Adrenal gland (tissue), 9 donors: ENCODE measurements at regions not wholly inside any gene's neighbourhood (a gene's known extent, or its start where the extent isn't known, plus 50 kb on each side); places are given as distances from the start of the nearest gene placed in this dataset.
A peak's percentile ranks its signal among the peaks of the same experiment; 100 is the strongest.

Source experiments
- DNase-seq, 7 donors: peaks; one replicate each; pipeline ENCODE4 v3.0.0-alpha.2; 2019 to 2020
- H3K27ac ChIP-seq, 5 donors: fragments of 200-600 bp; sonication (generic) in 4 of 5; 1 replicate in 3 of 5; 2 replicates in 2 of 5; pipeline versions ENCODE4 v1.5.1 to v1.8.0; 2016 to 2020; ENCODE audit warnings: mild to moderate bottlenecking in 1 of 5
- H3K27me3 ChIP-seq: fragments of 200-600 bp; 2 replicates; pipeline ENCODE4 v1.8.0; 2021
- H3K36me3 ChIP-seq, 2 donors: fragments of 200-600 bp; replicated peaks in 1 of 2; 1 replicate in 1 of 2; 2 replicates in 1 of 2; pipeline versions ENCODE4 v1.5.1 to v1.8.0; 2018 to 2022
- H3K4me1 ChIP-seq, 2 donors: fragments of 200-600 bp; replicated peaks in 1 of 2; 1 replicate in 1 of 2; 2 replicates in 1 of 2; pipeline versions ENCODE4 v1.5.1 to v1.8.0; 2018 to 2021
- H3K4me3 ChIP-seq, 4 donors: fragments of 200-600 bp; sonication (generic) in 3 of 4; one replicate each; pipeline ENCODE4 v1.5.1; 2016 to 2018
- H3K9me3 ChIP-seq, 3 donors: fragments of 200-600 bp; sonication (generic) in 1 of 3; replicated peaks in 1 of 3; 1 replicate in 2 of 3; 2 replicates in 1 of 3; pipeline versions ENCODE4 v1.5.1 to v1.8.0; 2016 to 2021
- POLR2A ChIP-seq, 2 donors: fragments of 450-650 bp; IDR thresholded peaks; one replicate each; pipeline ENCODE4 v1.6.1; 2017; ENCODE audit warnings: antibody characterized with exemption in 2 of 2, mild to moderate bottlenecking in 2 of 2, moderate library complexity in 1 of 2
- WGBS, 4 donors: extraction: QIAGEN DNeasy Blood & Tissue Kit in 2 of 4; methylation state at CpG; one replicate each; pipeline versions ENCODE4 v1.1.5 to v1.1.7; 2013 to 2017; 5-methylcytosine and 5-hydroxymethylcytosine counted together
- intact Hi-C, 2 donors: fragments of 100-400 bp; cut with DNase I; formaldehyde crosslinking; loops; one replicate each; pipeline versions ENCODE4 v1.14.1 to v1.15.0; 2022 to 2023
- TF ChIP-seq, protein P1 (sequence below), 6 experiments: fragments of 450-650 bp in 4 of 6; fragments of 200-600 bp in 2 of 6; sonication (generic) in 1 of 6; IDR thresholded peaks; 1 replicate in 5 of 6; 2 replicates in 1 of 6; pipeline versions ENCODE4 v1.5.1 to v1.8.0; 2016 to 2021; ENCODE audit warnings: antibody characterized with exemption in 6 of 6, mild to moderate bottlenecking in 2 of 6, moderate library complexity in 1 of 6
- donor health status: healthy with polysubstance abuse.
- donor health status: Bipolar disorder and iron deficiency.
- donor health status: DM: yes; HTN: yes; CAD: no.
- donor health status: DM: no; HTN: no; CAD: no.
- donor health status: DM: no; HTN: no; CAD: no.

DNA sequence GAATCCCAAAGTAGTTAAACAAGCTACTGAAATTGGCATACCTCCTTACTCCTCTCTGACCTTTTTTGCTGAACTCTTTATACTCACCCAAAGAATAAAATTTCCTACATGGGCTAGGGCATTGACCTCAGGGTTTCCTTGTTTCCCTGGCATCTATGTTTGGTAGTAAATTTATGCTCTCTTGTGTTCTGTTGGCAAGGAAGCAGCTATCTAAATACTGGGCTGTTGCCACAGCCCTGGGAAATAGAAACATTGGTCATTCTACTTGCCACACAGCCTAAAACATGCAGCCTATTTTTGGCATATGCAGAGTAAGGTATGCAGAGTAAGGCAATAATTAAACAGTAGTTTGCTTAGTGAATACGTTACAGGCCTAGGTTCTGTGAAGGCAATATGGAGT lies 351.4 kb downstream of the HLX start:
- no peak overlapping the region for H3K4me3 ChIP-seq
- peak in 1 of 7 donors; percentile 28 for DNase-seq
- H3K4me1 ChIP-seq: peaks cover 0 to 8% of the 10 kb centered on the region in 2 donors
- H3K27me3 ChIP-seq: no peaks in the 10 kb centered on the region
- H3K36me3 ChIP-seq: no peaks in the 10 kb centered on the region
- 50 to 68% (median 64%) methylated on average over 1 of the region's 1 CpG for WGBS, 4 donors
- TF ChIP-seq, protein P1, sequence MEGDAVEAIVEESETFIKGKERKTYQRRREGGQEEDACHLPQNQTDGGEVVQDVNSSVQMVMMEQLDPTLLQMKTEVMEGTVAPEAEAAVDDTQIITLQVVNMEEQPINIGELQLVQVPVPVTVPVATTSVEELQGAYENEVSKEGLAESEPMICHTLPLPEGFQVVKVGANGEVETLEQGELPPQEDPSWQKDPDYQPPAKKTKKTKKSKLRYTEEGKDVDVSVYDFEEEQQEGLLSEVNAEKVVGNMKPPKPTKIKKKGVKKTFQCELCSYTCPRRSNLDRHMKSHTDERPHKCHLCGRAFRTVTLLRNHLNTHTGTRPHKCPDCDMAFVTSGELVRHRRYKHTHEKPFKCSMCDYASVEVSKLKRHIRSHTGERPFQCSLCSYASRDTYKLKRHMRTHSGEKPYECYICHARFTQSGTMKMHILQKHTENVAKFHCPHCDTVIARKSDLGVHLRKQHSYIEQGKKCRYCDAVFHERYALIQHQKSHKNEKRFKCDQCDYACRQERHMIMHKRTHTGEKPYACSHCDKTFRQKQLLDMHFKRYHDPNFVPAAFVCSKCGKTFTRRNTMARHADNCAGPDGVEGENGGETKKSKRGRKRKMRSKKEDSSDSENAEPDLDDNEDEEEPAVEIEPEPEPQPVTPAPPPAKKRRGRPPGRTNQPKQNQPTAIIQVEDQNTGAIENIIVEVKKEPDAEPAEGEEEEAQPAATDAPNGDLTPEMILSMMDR (IDR thresholded peaks at IDR 0.05): no peak
- no peak for TF ChIP-seq POLR2A (IDR thresholded peaks at IDR 0.05)
- no peaks in the 10 kb centered on the region for H3K9me3 ChIP-seq
- intact Hi-C loops: no loop called here
- no peak overlapping the region for H3K27ac ChIP-seq

DNA sequence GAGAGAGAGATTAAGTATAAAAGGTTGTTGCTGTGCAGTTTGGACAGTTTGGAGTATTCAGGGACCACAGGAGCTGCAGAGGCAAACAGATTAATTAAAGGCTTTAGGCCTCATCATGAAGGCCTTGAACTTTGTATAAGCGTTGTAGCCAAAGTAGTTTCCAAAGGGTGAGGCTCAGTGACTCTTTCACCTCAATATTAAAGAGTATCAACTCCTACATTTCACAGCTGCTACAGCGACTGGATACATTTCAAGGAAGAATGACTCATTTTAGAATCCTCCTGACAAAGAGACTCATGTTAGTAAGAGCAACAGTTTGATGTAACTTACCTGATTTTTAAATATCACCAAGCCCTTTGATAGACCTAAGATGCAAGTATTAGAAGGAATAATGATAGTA lies 355.5 kb downstream of the HLX start:
- no peak overlapping the region for H3K4me3 ChIP-seq
- H3K36me3 ChIP-seq: no peaks in the 10 kb centered on the region
- WGBS, 4 donors: 23 to 44% (median 37%) methylated on average over 2 of the region's 2 CpGs
- DNase-seq: no peak
- intact Hi-C loops: no loop called here
- peaks cover 0 to 8% of the 10 kb centered on the region in 2 donors for H3K4me1 ChIP-seq
- no peaks in the 10 kb centered on the region for H3K27me3 ChIP-seq
- H3K27ac ChIP-seq: no peak overlapping the region
- TF ChIP-seq POLR2A (IDR thresholded peaks at IDR 0.05): no peak
- TF ChIP-seq, protein P1 (IDR thresholded peaks at IDR 0.05): no peak
- H3K9me3 ChIP-seq: peaks cover 0 to 5% (median 0%) of the 10 kb centered on the region in 3 donors

DNA sequence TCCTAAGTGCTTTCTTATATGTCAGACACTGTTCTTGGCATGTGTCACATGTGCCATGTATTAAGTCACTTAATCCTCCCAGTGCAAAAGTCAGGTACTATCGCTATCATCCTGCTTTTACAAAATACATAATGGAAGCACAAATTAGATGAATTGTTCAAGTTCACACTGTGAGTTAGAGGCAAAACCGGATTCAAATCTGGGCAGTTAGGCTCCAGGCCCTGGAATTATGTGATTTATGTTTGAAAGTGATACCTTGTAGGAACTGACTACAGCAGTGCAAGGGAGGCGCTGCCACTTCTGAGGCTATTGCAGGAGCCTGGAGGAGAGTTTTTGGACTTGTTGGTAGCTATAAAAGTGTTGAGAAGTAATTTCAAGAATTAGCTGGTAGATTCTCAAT lies 358.3 kb downstream of the HLX start:
- H3K27ac ChIP-seq: no peak overlapping the region
- H3K9me3 ChIP-seq: peaks cover 0 to 5% (median 0%) of the 10 kb centered on the region in 3 donors
- DNase-seq: no peak
- no peak overlapping the region for H3K4me3 ChIP-seq
- H3K4me1 ChIP-seq: no peaks in the 10 kb centered on the region
- 77 to 89% (median 82%) methylated on average over 3 of the region's 3 CpGs for WGBS, 4 donors
- TF ChIP-seq, protein P1 (IDR thresholded peaks at IDR 0.05): no peak
- no peak for TF ChIP-seq POLR2A (IDR thresholded peaks at IDR 0.05)
- no peaks in the 10 kb centered on the region for H3K27me3 ChIP-seq
- intact Hi-C loops: no loop called here
- no peaks in the 10 kb centered on the region for H3K36me3 ChIP-seq

DNA sequence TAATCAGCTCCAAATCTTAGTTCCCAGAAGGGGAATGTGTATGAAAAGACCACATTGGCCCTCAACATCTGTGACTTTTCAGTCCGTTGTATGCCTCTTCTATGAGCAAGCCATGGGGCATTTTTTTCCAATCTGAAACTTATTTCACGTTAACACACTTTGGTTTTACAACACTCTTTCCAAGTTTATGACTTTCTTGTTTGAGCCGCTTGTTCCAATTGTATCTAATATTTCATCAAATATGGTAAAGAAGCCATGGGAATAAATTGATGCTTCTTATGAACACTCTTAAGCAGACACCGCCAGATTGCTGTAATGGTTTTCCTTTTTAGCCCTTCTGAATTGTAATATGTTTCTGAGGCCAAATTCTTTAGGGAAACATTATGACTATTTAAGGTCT lies 359.9 kb downstream of the HLX start:
- no peak for TF ChIP-seq POLR2A (IDR thresholded peaks at IDR 0.05)
- TF ChIP-seq, protein P1 (IDR thresholded peaks at IDR 0.05): no peak
- Histone ChIP-seq H3K4me3 (no peak overlapping the region), H3K36me3 (no peaks in the 10 kb centered on the region), H3K27me3 (no peaks in the 10 kb centered on the region), H3K4me1 (no peaks in the 10 kb centered on the region), H3K27ac (no peak overlapping the region), H3K9me3 (peaks cover 0 to 5% (median 3%) of the 10 kb centered on the region in 3 donors)
- intact Hi-C loops: no loop called here
- 80 to 82% (median 82%) methylated on average over 4 of the region's 4 CpGs for WGBS, 4 donors
- DNase-seq: no peak
